ENCODE measurements at regions not wholly inside any gene's neighbourhood (a gene's known extent, or its start where the extent isn't known, plus 50 kb on each side); places are given as distances from the start of the nearest gene placed in this dataset.

- TF ChIP-seq EP300 (IDR thresholded peaks at IDR 0.05; ENCODE audit: borderline replicate concordance) (no peak), CREB1 (IDR thresholded peaks at IDR 0.05; ENCODE audit: low read depth) (no peak), YY1 (IDR thresholded peaks at IDR 0.05; ENCODE audit: low read depth) (no peak), CEBPB (IDR thresholded peaks at IDR 0.05) (no peak), EGR1 (IDR thresholded peaks at IDR 0.05) (no peak), FOXM1 (IDR thresholded peaks at IDR 0.05; ENCODE audit: borderline replicate concordance, low read depth) (no peak), NFIC (IDR thresholded peaks at IDR 0.05) (no peak), MAX (IDR thresholded peaks at IDR 0.05) (no peak), RAD21 (IDR thresholded peaks at IDR 0.05; ENCODE audit: low read depth) (no peak), TCF12 (IDR thresholded peaks at IDR 0.05; ENCODE audit: low read depth) (no peak), TAF1 (IDR thresholded peaks at IDR 0.05; ENCODE audit: low read depth) (no peak), TEAD4 (IDR thresholded peaks at IDR 0.05) (no peak), REST (IDR thresholded peaks at IDR 0.05; ENCODE audit: low read depth) (no peak), ZBTB7A (IDR thresholded peaks at IDR 0.05; ENCODE audit: low read depth) (no peak)
Observed at GRCh38 chr2:185337033-185337432, 401.6 kb upstream of the FSIP2 start.

Measured in Ishikawa (cell line).